K562 (cell line): ENCODE measurements at regions not wholly inside any gene's neighbourhood (a gene's known extent, or its start where the extent isn't known, plus 50 kb on each side); places are given as distances from the start of the nearest gene placed in this dataset.

Experiments
- ATAC-seq: fragments of 200-7000 bp; cut with Tn5 transposase; 3 replicates; pipeline ENCODE4 v1.9.1; 2020; ENCODE audit warnings: moderate library complexity
- BruUV-seq: library from RNA; stranded (reverse); fragments of 400-500 nt; replicated peaks from 2 replicates; lab custom pipeline; 2021; lab: Mats Ljungman, UMichigan
- CTCF ChIA-PET: fragments of 300-600 bp; formaldehyde crosslinking; extraction: SDS; loops from one replicate; lab custom pipeline; 2021; ENCODE audit warnings: low intra/inter-chr PET ratio; lab: Yijun Ruan, JAX
- POLR2A ChIA-PET: fragments of 300-600, 350-650 bp; sonication (Branson Sonifier 250); formaldehyde crosslinking; extraction: SDS; loops from one replicate; lab custom pipeline; 2021; ENCODE audit warnings: antibody characterized with exemption, inconsistent platforms; lab: Yijun Ruan, JAX
- DNase-seq, 4 experiments: peaks; one replicate each; pipeline versions ENCODE4 v3.0.0 to v3.0.0-alpha.2; 2011 to 2018; ENCODE audit warnings: low spot score in 3 of 4, mixed read lengths in 3 of 4; ENCODE audit errors: extremely low read depth in 1 of 4
- FAIRE-seq: peaks from 2 replicates; lab custom pipeline; 2011; peaks lifted over from hg19 to GRCh38; lab: Jason Lieb, UNC
- H2AFZ ChIP-seq: 2 replicates; pipeline ENCODE4 v1.6.0; 2011; ENCODE audit warnings: low read depth, low read length, control low read depth, inconsistent platforms
- H3K27ac ChIP-seq: fragments of 200-600 bp; 3 replicates; pipeline ENCODE4 v1.8.0; 2011; ENCODE audit warnings: low read depth, mild to moderate bottlenecking, control low read depth, inconsistent platforms, low read length, moderate library complexity, mixed read lengths; ENCODE audit errors: extremely low read depth
- H3K27me3 ChIP-seq, 2 experiments: fragments of 300-600 bp in 1 of 2; 2 replicates in 1 of 2; 3 replicates in 1 of 2; pipeline versions ENCODE4 v1.6.0 to v1.8.0; 2011; ENCODE audit warnings: inconsistent platforms in 2 of 2, low read length in 2 of 2, mild to moderate bottlenecking in 1 of 2, mixed read lengths in 1 of 2, moderate library complexity in 1 of 2; ENCODE audit not compliant: control insufficient read depth in 2 of 2, insufficient read depth in 2 of 2
- H3K36me3 ChIP-seq: fragments of 300-600 bp; 3 replicates; pipeline ENCODE4 v1.8.0; 2011; ENCODE audit warnings: mild to moderate bottlenecking, low read length, inconsistent platforms; ENCODE audit not compliant: control insufficient read depth, insufficient read depth
- H3K4me1 ChIP-seq, 2 experiments: fragments of 200-600 bp in 1 of 2; replicated peaks in 1 of 2; 2 replicates in 1 of 2; 3 replicates in 1 of 2; pipeline versions ENCODE4 v1.5.1 to v1.8.0; 2011; ENCODE audit warnings: inconsistent platforms in 2 of 2, low read length in 2 of 2, mild to moderate bottlenecking in 1 of 2, mixed read lengths in 1 of 2, moderate library complexity in 1 of 2; ENCODE audit not compliant: control insufficient read depth in 2 of 2, insufficient read depth in 2 of 2
- H3K4me2 ChIP-seq: 2 replicates; pipeline ENCODE4 v1.6.1; 2011; ENCODE audit warnings: low read length, control low read depth, inconsistent platforms, mixed read lengths; ENCODE audit not compliant: insufficient read depth
- H3K4me3 ChIP-seq: fragments of 200-600 bp; sonication (generic), shearing (Covaris generic); 2 replicates; pipeline ENCODE4 v1.5.1; 2016; ENCODE audit warnings: control low read depth, inconsistent platforms
- H3K79me2 ChIP-seq: fragments of 200-600 bp; 3 replicates; pipeline ENCODE4 v1.8.0; 2011; ENCODE audit warnings: low read length, inconsistent platforms; ENCODE audit not compliant: control insufficient read depth, insufficient read depth
- H3K9ac ChIP-seq, 2 experiments: 2 replicates each; pipeline versions ENCODE4 v1.6.0 to v1.6.1; 2011; ENCODE audit warnings: low read depth in 2 of 2, low read length in 2 of 2, control low read depth in 1 of 2, inconsistent platforms in 1 of 2, mild to moderate bottlenecking in 1 of 2, mixed read lengths in 1 of 2; ENCODE audit not compliant: insufficient read depth in 1 of 2
- H3K9me1 ChIP-seq: one replicate; pipeline ENCODE4 v1.6.0; 2011; ENCODE audit warnings: inconsistent platforms, mild to moderate bottlenecking, low read length, moderate library complexity; ENCODE audit not compliant: control insufficient read depth, insufficient read depth
- H3K9me3 ChIP-seq: replicated peaks from 2 replicates; pipeline ENCODE4 v1.5.1; 2011; ENCODE audit warnings: low read depth, low read length, inconsistent platforms; ENCODE audit not compliant: control insufficient read depth, insufficient read depth
- H4K20me1 ChIP-seq: replicated peaks from 2 replicates; pipeline ENCODE4 v1.6.1; 2011; ENCODE audit warnings: low read length, inconsistent platforms, mixed read lengths; ENCODE audit not compliant: control insufficient read depth, insufficient read depth
- EZH2 ChIP-seq: IDR thresholded peaks from 2 replicates; pipeline ENCODE4 v1.6.1; 2012; ENCODE audit warnings: low read depth, mild to moderate bottlenecking, inconsistent platforms, low read length, borderline replicate concordance
- FOXM1 ChIP-seq, 2 experiments: fragments of 450-650 bp in 1 of 2; sonication (generic) in 1 of 2; formaldehyde crosslinking in 1 of 2; IDR thresholded peaks; 2 replicates each; pipeline versions ENCODE4 v1.6.1 to v1.9.0; 2017 to 2022; ENCODE audit warnings: low read depth in 2 of 2, mild to moderate bottlenecking in 2 of 2, missing genetic modification reagents in 1 of 2, moderate library complexity in 1 of 2
- HLTF ChIP-seq: fragments of 450-650 bp; IDR thresholded peaks from 2 replicates; pipeline ENCODE4 v1.6.1; 2016
- HNRNPH1 ChIP-seq: fragments of 200-400 bp; formaldehyde crosslinking; optimal IDR thresholded peaks from 2 replicates; pipeline ENCODE3; 2017; ENCODE audit warnings: low read depth, mild to moderate bottlenecking, low read length, moderate library complexity
- JUN ChIP-seq, 2 experiments: sonication (generic) in 1 of 2; formaldehyde crosslinking in 1 of 2; IDR thresholded peaks; 2 replicates each; pipeline versions ENCODE4 v1.6.1 to v1.8.0; 2012 to 2022; ENCODE audit warnings: borderline replicate concordance in 2 of 2, mild to moderate bottlenecking in 2 of 2, improper control_type of control experiment in 1 of 2, low read depth in 1 of 2, low read length in 1 of 2, missing genetic modification reagents in 1 of 2
- KDM5B ChIP-seq: fragments of 200-600 bp; sonication (generic); IDR thresholded peaks from 2 replicates; pipeline ENCODE4 v1.6.1; 2012; ENCODE audit warnings: low read depth, mild to moderate bottlenecking, moderate library complexity, low read length, control low read depth, inconsistent platforms; ENCODE audit not compliant: insufficient replicate concordance
- SRSF7 ChIP-seq: fragments of 200-400 bp; formaldehyde crosslinking; optimal IDR thresholded peaks from 2 replicates; pipeline ENCODE3; 2017; ENCODE audit warnings: mild to moderate bottlenecking, low read depth, low read length
- SUPT5H ChIP-seq: fragments of 450-650 bp; IDR thresholded peaks from 2 replicates; pipeline ENCODE4 v1.6.1; 2016
- ZNF197 ChIP-seq: fragments of 200-800 bp; sonication (Bioruptor generic); IDR thresholded peaks from 2 replicates; pipeline ENCODE4 v1.6.1; 2016; ENCODE audit warnings: low read depth, missing genetic modification characterization, missing compliant biosample characterization
- ZNF384 ChIP-seq: IDR thresholded peaks from 2 replicates; pipeline ENCODE4 v1.6.1; 2012; ENCODE audit warnings: low read depth, low read length, improper control_type of control experiment
- ZNF695 ChIP-seq: fragments of 450-650 bp; formaldehyde crosslinking; IDR thresholded peaks from 2 replicates; pipeline ENCODE4 v1.4.0; 2020; ENCODE audit warnings: mild to moderate bottlenecking, moderate library complexity
- ZNF785 ChIP-seq: fragments of 250-450 bp; sonication (Bioruptor Pico); IDR thresholded peaks from 2 replicates; pipeline ENCODE4 v1.4.0; 2020; ENCODE audit warnings: mild to moderate bottlenecking
- WGBS: fragments of 100-300 bp; shearing (Covaris generic); methylation state at CpG from one replicate; pipeline ENCODE4 v1.1.6; 2016; ENCODE audit warnings: low coverage, mixed read lengths; ENCODE audit not compliant: insufficient coverage; ENCODE audit errors: missing lambda C conversion rate; 5-methylcytosine and 5-hydroxymethylcytosine counted together
- in situ Hi-C: fragments of 300-500 bp; cut with MboI; formaldehyde crosslinking; loops from 4 replicates; pipeline ENCODE4 v1.15.0; 2018; ENCODE audit warnings: inconsistent platforms, mixed read lengths
- intact Hi-C: fragments of 100-400 bp; cut with micrococcal nuclease; formaldehyde crosslinking; loops from 2 replicates; pipeline ENCODE4 v1.14.2; 2022
- TF ChIP-seq, protein P1 (sequence below): fragments of 450-650 bp; IDR thresholded peaks from 2 replicates; pipeline ENCODE4 v1.7.1; 2018; ENCODE audit warnings: mild to moderate bottlenecking, low read depth; ENCODE audit not compliant: partially characterized antibody
- TF ChIP-seq, protein P2 (sequence below): fragments of 450-650 bp; formaldehyde crosslinking; conservative IDR thresholded peaks from 2 replicates; pipeline ENCODE4 v1.4.0; 2022; ENCODE audit warnings: mild to moderate bottlenecking, missing genetic modification characterization
- TF ChIP-seq, protein P3 (sequence below): conservative IDR thresholded peaks from 2 replicates; pipeline ENCODE4 v1.6.1; 2011; ENCODE audit warnings: low read depth, mild to moderate bottlenecking, low read length; ENCODE audit not compliant: control insufficient read depth

DNA sequence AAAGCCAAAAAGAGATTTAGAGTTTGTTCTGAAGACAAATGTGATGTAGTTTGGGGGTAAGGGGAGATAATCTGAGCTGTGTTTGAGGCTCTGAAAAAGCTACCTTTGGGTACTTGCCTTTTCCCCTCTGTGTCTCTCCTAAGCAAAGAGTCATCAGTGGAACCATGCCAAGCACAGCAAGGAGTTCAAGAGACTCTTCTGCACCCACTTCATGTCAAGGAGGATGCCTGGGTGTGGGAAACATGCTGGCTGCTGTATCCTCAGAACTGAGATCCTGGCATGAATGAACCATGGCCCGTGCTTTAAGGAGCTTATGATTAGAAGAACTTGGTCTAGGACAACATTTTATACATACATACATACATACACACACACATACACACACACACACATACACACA lies 142.9 kb downstream of the NOC3L start (continued):
- TF ChIP-seq, protein P1, sequence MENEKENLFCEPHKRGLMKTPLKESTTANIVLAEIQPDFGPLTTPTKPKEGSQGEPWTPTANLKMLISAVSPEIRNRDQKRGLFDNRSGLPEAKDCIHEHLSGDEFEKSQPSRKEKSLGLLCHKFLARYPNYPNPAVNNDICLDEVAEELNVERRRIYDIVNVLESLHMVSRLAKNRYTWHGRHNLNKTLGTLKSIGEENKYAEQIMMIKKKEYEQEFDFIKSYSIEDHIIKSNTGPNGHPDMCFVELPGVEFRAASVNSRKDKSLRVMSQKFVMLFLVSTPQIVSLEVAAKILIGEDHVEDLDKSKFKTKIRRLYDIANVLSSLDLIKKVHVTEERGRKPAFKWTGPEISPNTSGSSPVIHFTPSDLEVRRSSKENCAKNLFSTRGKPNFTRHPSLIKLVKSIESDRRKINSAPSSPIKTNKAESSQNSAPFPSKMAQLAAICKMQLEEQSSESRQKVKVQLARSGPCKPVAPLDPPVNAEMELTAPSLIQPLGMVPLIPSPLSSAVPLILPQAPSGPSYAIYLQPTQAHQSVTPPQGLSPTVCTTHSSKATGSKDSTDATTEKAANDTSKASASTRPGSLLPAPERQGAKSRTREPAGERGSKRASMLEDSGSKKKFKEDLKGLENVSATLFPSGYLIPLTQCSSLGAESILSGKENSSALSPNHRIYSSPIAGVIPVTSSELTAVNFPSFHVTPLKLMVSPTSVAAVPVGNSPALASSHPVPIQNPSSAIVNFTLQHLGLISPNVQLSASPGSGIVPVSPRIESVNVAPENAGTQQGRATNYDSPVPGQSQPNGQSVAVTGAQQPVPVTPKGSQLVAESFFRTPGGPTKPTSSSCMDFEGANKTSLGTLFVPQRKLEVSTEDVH, result no peak
- TF ChIP-seq KDM5B (no peak), SUPT5H (no peak)
- TF ChIP-seq, protein P2, sequence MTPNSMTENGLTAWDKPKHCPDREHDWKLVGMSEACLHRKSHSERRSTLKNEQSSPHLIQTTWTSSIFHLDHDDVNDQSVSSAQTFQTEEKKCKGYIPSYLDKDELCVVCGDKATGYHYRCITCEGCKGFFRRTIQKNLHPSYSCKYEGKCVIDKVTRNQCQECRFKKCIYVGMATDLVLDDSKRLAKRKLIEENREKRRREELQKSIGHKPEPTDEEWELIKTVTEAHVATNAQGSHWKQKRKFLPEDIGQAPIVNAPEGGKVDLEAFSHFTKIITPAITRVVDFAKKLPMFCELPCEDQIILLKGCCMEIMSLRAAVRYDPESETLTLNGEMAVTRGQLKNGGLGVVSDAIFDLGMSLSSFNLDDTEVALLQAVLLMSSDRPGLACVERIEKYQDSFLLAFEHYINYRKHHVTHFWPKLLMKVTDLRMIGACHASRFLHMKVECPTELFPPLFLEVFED, result no peak

DNA sequence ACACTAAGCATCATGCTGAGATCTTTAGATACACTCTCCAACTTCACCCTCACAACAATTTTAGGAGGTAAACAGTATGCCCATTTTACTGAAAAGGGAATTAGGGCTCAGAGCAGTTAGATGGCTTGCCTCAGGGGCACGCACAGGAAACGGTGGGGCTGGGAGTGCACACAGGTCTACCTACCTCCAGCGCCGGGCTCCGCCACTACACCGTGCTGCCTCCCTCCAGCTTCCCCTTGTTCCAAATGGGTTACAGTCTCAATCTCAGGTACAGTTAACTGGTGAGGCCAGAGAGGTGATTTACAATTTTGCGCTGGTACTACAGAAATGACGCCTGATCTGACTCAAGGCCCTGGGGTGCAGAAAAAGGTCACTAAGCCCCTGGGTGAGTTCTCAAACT lies 142.0 kb downstream of the NOC3L start:
- WGBS, result 0% methylated on average over 4 of the region's 8 CpGs
- H3K9me1 ChIP-seq, result no peaks in the 10 kb centered on the region
- in situ Hi-C loops (no loop called here), intact Hi-C loops (no loop called here)
- H3K9ac ChIP-seq, result no peak overlapping the region
- CTCF ChIA-PET, result no interaction called here
- BruUV-seq, result no TSS peak
- H3K27me3 ChIP-seq, result peaks cover 0 to 5% of the 10 kb centered on the region in 2 experiments; a peak in 2 of 5 replicates
- H4K20me1 ChIP-seq, result no peaks in the 10 kb centered on the region
- no peak overlapping the region for H3K27ac ChIP-seq
- H3K9me3 ChIP-seq, result no peaks in the 10 kb centered on the region
- no peak overlapping the region for H3K4me2 ChIP-seq
- H3K79me2 ChIP-seq, result no peaks in the 10 kb centered on the region
- no peak overlapping the region for H3K4me3 ChIP-seq
- no peak for DNase-seq
- ATAC-seq, result no peak
- POLR2A ChIA-PET, result no interaction called here
- H2AFZ ChIP-seq, result no peak overlapping the region
- no peaks in the 10 kb centered on the region for H3K4me1 ChIP-seq
- no peak for TF ChIP-seq ZNF384
- no peak for TF ChIP-seq JUN (IDR thresholded peaks at IDR 0.05; ENCODE audit: borderline replicate concordance, low read depth, low read length)
- TF ChIP-seq JUN (CRISPR knock-in tag; IDR thresholded peaks at IDR 0.05; ENCODE audit: borderline replicate concordance), result no peak
- no peak for TF ChIP-seq FOXM1 (IDR thresholded peaks at IDR 0.05; ENCODE audit: low read depth)
- TF ChIP-seq FOXM1 (CRISPR knock-in tag; IDR thresholded peaks at IDR 0.05; ENCODE audit: low read depth), result no peak
- no peak for TF ChIP-seq HNRNPH1
- no peak for TF ChIP-seq ZNF197 (CRISPR knock-in tag)
- TF ChIP-seq SRSF7, result no peak
- TF ChIP-seq, protein P3, sequence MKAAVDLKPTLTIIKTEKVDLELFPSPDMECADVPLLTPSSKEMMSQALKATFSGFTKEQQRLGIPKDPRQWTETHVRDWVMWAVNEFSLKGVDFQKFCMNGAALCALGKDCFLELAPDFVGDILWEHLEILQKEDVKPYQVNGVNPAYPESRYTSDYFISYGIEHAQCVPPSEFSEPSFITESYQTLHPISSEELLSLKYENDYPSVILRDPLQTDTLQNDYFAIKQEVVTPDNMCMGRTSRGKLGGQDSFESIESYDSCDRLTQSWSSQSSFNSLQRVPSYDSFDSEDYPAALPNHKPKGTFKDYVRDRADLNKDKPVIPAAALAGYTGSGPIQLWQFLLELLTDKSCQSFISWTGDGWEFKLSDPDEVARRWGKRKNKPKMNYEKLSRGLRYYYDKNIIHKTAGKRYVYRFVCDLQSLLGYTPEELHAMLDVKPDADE, result no peak
- TF ChIP-seq HLTF, result no peak
- TF ChIP-seq ZNF695 (CRISPR knock-in tag), result no peak
- TF ChIP-seq ZNF785 (CRISPR knock-in tag), result no peak
- TF ChIP-seq EZH2, result no peak
- H3K36me3 ChIP-seq, result no peaks in the 10 kb centered on the region
- no peak for FAIRE-seq
